ENCODE measurements at regions not wholly inside any gene's neighbourhood (a gene's known extent, or its start where the extent isn't known, plus 50 kb on each side); places are given as distances from the start of the nearest gene placed in this dataset.
A peak's percentile ranks its signal among the peaks of the same experiment; 100 is the strongest.

- Histone ChIP-seq H3K4me3 (ENCODE audit: insufficient read depth, low read depth, low read length) (no peak overlapping the region), H3K27me3 (ENCODE audit: control insufficient read depth, insufficient read depth, low read length, poor library complexity, severe bottlenecking) (no peaks in the 10 kb centered on the region), H3K4me1 (ENCODE audit: control insufficient read depth, insufficient read depth, low read length) (no peaks in the 10 kb centered on the region), H3K27ac (ENCODE audit: insufficient read depth, low read depth, low read length, poor library complexity, severe bottlenecking) (no peak overlapping the region), H3K9me3 (ENCODE audit: control insufficient read depth, low read length) (no peaks in the 10 kb centered on the region), H3K36me3 (ENCODE audit: control insufficient read depth, insufficient read depth, low read length) (no peaks in the 10 kb centered on the region)
- 94 to 97% methylated on average over 2 of the region's 2 CpGs for WGBS, 2 experiments
Observed at GRCh38 chr10:29751240-29751639, 116.5 kb upstream of the SVIL start.

- H3K36me3 ChIP-seq (ENCODE audit: control insufficient read depth, insufficient read depth, low read length): no peaks in the 10 kb centered on the region
- no peak overlapping the region for H3K27ac ChIP-seq (ENCODE audit: insufficient read depth, low read depth, low read length, poor library complexity, severe bottlenecking)
- no peaks in the 10 kb centered on the region for H3K9me3 ChIP-seq (ENCODE audit: control insufficient read depth, low read length)
- H3K27me3 ChIP-seq (ENCODE audit: control insufficient read depth, insufficient read depth, low read length, poor library complexity, severe bottlenecking): no peaks in the 10 kb centered on the region
- H3K4me3 ChIP-seq (ENCODE audit: insufficient read depth, low read depth, low read length): no peak overlapping the region
- WGBS, 2 experiments: 85 to 91% methylated on average over 3 of the region's 3 CpGs
- H3K4me1 ChIP-seq (ENCODE audit: control insufficient read depth, insufficient read depth, low read length): no peaks in the 10 kb centered on the region
Observed at GRCh38 chr10:29749150-29749549, 114.4 kb upstream of the SVIL start.

GRCh38 chr10:29748109-29748650, 113.4 kb upstream of the SVIL start:
- Histone ChIP-seq H3K4me1 (ENCODE audit: control insufficient read depth, insufficient read depth, low read length) (no peaks in the 10 kb centered on the region), H3K36me3 (ENCODE audit: control insufficient read depth, insufficient read depth, low read length) (no peaks in the 10 kb centered on the region), H3K9me3 (ENCODE audit: control insufficient read depth, low read length) (no peaks in the 10 kb centered on the region), H3K27me3 (ENCODE audit: control insufficient read depth, insufficient read depth, low read length, poor library complexity, severe bottlenecking) (no peaks in the 10 kb centered on the region), H3K4me3 (ENCODE audit: insufficient read depth, low read depth, low read length) (no peak overlapping the region), H3K27ac (ENCODE audit: insufficient read depth, low read depth, low read length, poor library complexity, severe bottlenecking) (no peak overlapping the region)
- WGBS, 2 experiments: 87 to 88% methylated on average over 3 of the region's 3 CpGs

- no peak overlapping the region for H3K27ac ChIP-seq (ENCODE audit: insufficient read depth, low read depth, low read length, poor library complexity, severe bottlenecking)
- H3K36me3 ChIP-seq (ENCODE audit: control insufficient read depth, insufficient read depth, low read length): no peaks in the 10 kb centered on the region
- no peak overlapping the region for H3K4me3 ChIP-seq (ENCODE audit: insufficient read depth, low read depth, low read length)
- no peaks in the 10 kb centered on the region for H3K4me1 ChIP-seq (ENCODE audit: control insufficient read depth, insufficient read depth, low read length)
- H3K9me3 ChIP-seq (ENCODE audit: control insufficient read depth, low read length): no peaks in the 10 kb centered on the region
- WGBS, 2 experiments: 84 to 85% methylated on average over 5 of the region's 5 CpGs
- no peaks in the 10 kb centered on the region for H3K27me3 ChIP-seq (ENCODE audit: control insufficient read depth, insufficient read depth, low read length, poor library complexity, severe bottlenecking)
Observed at GRCh38 chr10:29746080-29746797, 111.5 kb upstream of the SVIL start.

GRCh38 chr10:29740981-29741545, 106.3 kb upstream of the SVIL start:
- Histone ChIP-seq H3K27ac (ENCODE audit: insufficient read depth, low read depth, low read length, poor library complexity, severe bottlenecking) (no peak overlapping the region), H3K27me3 (ENCODE audit: control insufficient read depth, insufficient read depth, low read length, poor library complexity, severe bottlenecking) (peaks cover 11% of the 10 kb centered on the region), H3K4me3 (ENCODE audit: insufficient read depth, low read depth, low read length) (no peak overlapping the region), H3K36me3 (ENCODE audit: control insufficient read depth, insufficient read depth, low read length) (no peaks in the 10 kb centered on the region), H3K9me3 (ENCODE audit: control insufficient read depth, low read length) (no peaks in the 10 kb centered on the region), H3K4me1 (ENCODE audit: control insufficient read depth, insufficient read depth, low read length) (peaks cover 3% of the 10 kb centered on the region)
- 84 to 86% methylated on average over 5 to 6 of the region's 6 CpGs for WGBS, 2 experiments

- 91 to 92% methylated on average over 8 to 11 of the region's 11 CpGs for WGBS, 2 experiments
- Histone ChIP-seq H3K27me3 (ENCODE audit: control insufficient read depth, insufficient read depth, low read length, poor library complexity, severe bottlenecking) (peaks cover 11% of the 10 kb centered on the region), H3K36me3 (ENCODE audit: control insufficient read depth, insufficient read depth, low read length) (no peaks in the 10 kb centered on the region), H3K4me3 (ENCODE audit: insufficient read depth, low read depth, low read length) (no peak overlapping the region), H3K27ac (ENCODE audit: insufficient read depth, low read depth, low read length, poor library complexity, severe bottlenecking) (no peak overlapping the region), H3K9me3 (ENCODE audit: control insufficient read depth, low read length) (no peaks in the 10 kb centered on the region), H3K4me1 (ENCODE audit: control insufficient read depth, insufficient read depth, low read length) (peaks cover 10% of the 10 kb centered on the region)
Observed at GRCh38 chr10:29738341-29738740, 103.6 kb upstream of the SVIL start.

GRCh38 chr10:29737074-29737593, 102.4 kb upstream of the SVIL start:
- 34% methylated on average over 27 of the region's 27 CpGs for WGBS, 2 experiments
- peaks cover 11% of the 10 kb centered on the region for H3K27me3 ChIP-seq (ENCODE audit: control insufficient read depth, insufficient read depth, low read length, poor library complexity, severe bottlenecking)
- no peaks in the 10 kb centered on the region for H3K36me3 ChIP-seq (ENCODE audit: control insufficient read depth, insufficient read depth, low read length)
- peak overlapping the region; percentile 77 for H3K4me3 ChIP-seq (ENCODE audit: insufficient read depth, low read depth, low read length)
- no peaks in the 10 kb centered on the region for H3K9me3 ChIP-seq (ENCODE audit: control insufficient read depth, low read length)
- no peak overlapping the region for H3K27ac ChIP-seq (ENCODE audit: insufficient read depth, low read depth, low read length, poor library complexity, severe bottlenecking)
- H3K4me1 ChIP-seq (ENCODE audit: control insufficient read depth, insufficient read depth, low read length): peaks cover 10% of the 10 kb centered on the region

- H3K27ac ChIP-seq (ENCODE audit: insufficient read depth, low read depth, low read length, poor library complexity, severe bottlenecking): no peak overlapping the region
- H3K4me3 ChIP-seq (ENCODE audit: insufficient read depth, low read depth, low read length): peak overlapping the region; percentile 77
- no peaks in the 10 kb centered on the region for H3K9me3 ChIP-seq (ENCODE audit: control insufficient read depth, low read length)
- WGBS, 2 experiments: 0% methylated on average over 74 of the region's 74 CpGs
- H3K36me3 ChIP-seq (ENCODE audit: control insufficient read depth, insufficient read depth, low read length): no peaks in the 10 kb centered on the region
- H3K4me1 ChIP-seq (ENCODE audit: control insufficient read depth, insufficient read depth, low read length): peaks cover 15% of the 10 kb centered on the region
- peaks cover 11% of the 10 kb centered on the region for H3K27me3 ChIP-seq (ENCODE audit: control insufficient read depth, insufficient read depth, low read length, poor library complexity, severe bottlenecking)
Observed at GRCh38 chr10:29736366-29737073, 101.7 kb upstream of the SVIL start.

GRCh38 chr10:29735628-29736365, 101.0 kb upstream of the SVIL start:
- Histone ChIP-seq H3K9me3 (ENCODE audit: control insufficient read depth, low read length) (no peaks in the 10 kb centered on the region), H3K36me3 (ENCODE audit: control insufficient read depth, insufficient read depth, low read length) (no peaks in the 10 kb centered on the region), H3K27me3 (ENCODE audit: control insufficient read depth, insufficient read depth, low read length, poor library complexity, severe bottlenecking) (peaks cover 11% of the 10 kb centered on the region), H3K4me1 (ENCODE audit: control insufficient read depth, insufficient read depth, low read length) (peaks cover 23% of the 10 kb centered on the region), H3K27ac (ENCODE audit: insufficient read depth, low read depth, low read length, poor library complexity, severe bottlenecking) (peak overlapping the region; percentile 29), H3K4me3 (ENCODE audit: insufficient read depth, low read depth, low read length) (peak overlapping the region; percentile 77)
- 0% methylated on average over 81 of the region's 81 CpGs for WGBS, 2 experiments

Measured in ectodermal cell (in vitro differentiated cells).